Ammon's horn (tissue), 1 donor: ENCODE measurements at regions not wholly inside any gene's neighbourhood (a gene's known extent, or its start where the extent isn't known, plus 50 kb on each side); places are given as distances from the start of the nearest gene placed in this dataset.

Source experiments
- DNase-seq: peaks from one replicate; pipeline ENCODE4 v3.0.0-alpha.2; 2016; ENCODE audit warnings: low spot score

- no peak for DNase-seq
Observed at GRCh38 chr5:130251931-130252330, 347.7 kb downstream of the CHSY3 start.

GRCh38 chr5:130243641-130244040, 339.4 kb downstream of the CHSY3 start:
- no peak for DNase-seq

GRCh38 chr5:130237721-130238120, 333.5 kb downstream of the CHSY3 start:
- DNase-seq = no peak
